Thyroid gland (tissue), 4 donors: ENCODE measurements at regions not wholly inside any gene's neighbourhood (a gene's known extent, or its start where the extent isn't known, plus 50 kb on each side); places are given as distances from the start of the nearest gene placed in this dataset.

ENCODE experiments used
- POLR2A ChIP-seq, 2 donors: fragments of 450-650 bp; IDR thresholded peaks; one replicate each; pipeline ENCODE4 v1.6.1; 2017; ENCODE audit warnings: antibody characterized with exemption in 2 of 2, mild to moderate bottlenecking in 2 of 2, moderate library complexity in 1 of 2
- TF ChIP-seq, protein P1 (sequence below), 6 experiments: fragments of 200-600 bp in 3 of 6; fragments of 450-650 bp in 3 of 6; sonication (generic) in 3 of 6; IDR thresholded peaks; one replicate each; pipeline ENCODE4 v1.5.1; 2016 to 2019; ENCODE audit warnings: antibody characterized with exemption in 6 of 6, mild to moderate bottlenecking in 2 of 6, inconsistent platforms in 1 of 6, moderate library complexity in 1 of 6

DNA sequence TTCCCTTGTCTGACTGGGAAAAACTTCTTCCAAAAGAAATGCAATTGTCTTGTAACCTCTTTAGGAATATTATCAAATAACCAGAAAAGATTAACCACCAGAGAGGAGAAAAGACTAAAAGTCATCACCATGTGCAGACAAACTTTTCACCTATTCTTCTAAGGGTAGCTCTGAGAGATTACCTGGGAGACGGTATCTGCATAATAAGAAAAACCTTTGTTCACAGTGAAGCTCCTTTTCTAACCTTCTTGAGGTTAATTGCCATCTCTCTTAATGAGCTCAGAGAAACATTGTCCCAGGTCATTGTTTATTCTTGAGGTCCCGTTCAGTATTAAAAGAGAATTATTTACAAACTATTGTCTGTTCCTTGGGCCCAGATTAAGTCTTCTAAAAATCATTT lies 1091.2 kb upstream of the LRRTM1 start:
- TF ChIP-seq, protein P1, sequence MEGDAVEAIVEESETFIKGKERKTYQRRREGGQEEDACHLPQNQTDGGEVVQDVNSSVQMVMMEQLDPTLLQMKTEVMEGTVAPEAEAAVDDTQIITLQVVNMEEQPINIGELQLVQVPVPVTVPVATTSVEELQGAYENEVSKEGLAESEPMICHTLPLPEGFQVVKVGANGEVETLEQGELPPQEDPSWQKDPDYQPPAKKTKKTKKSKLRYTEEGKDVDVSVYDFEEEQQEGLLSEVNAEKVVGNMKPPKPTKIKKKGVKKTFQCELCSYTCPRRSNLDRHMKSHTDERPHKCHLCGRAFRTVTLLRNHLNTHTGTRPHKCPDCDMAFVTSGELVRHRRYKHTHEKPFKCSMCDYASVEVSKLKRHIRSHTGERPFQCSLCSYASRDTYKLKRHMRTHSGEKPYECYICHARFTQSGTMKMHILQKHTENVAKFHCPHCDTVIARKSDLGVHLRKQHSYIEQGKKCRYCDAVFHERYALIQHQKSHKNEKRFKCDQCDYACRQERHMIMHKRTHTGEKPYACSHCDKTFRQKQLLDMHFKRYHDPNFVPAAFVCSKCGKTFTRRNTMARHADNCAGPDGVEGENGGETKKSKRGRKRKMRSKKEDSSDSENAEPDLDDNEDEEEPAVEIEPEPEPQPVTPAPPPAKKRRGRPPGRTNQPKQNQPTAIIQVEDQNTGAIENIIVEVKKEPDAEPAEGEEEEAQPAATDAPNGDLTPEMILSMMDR (IDR thresholded peaks at IDR 0.05), result no peak
- TF ChIP-seq POLR2A (IDR thresholded peaks at IDR 0.05), result no peak
